HG03469 (cell line): ENCODE measurements at regions not wholly inside any gene's neighbourhood (a gene's known extent, or its start where the extent isn't known, plus 50 kb on each side); places are given as distances from the start of the nearest gene placed in this dataset.
"Not testable (repeated sequence)": the region's sequence is repeated elsewhere in the genome, so short reads cannot be mapped to it uniquely, and the experiment has no call there.

Source experiments
- ATAC-seq: cut with Tn5 transposase; IDR thresholded peaks from one replicate; pipeline ENCODE4 v1.9.1; 2021; ENCODE audit warnings: mild to moderate bottlenecking, moderate library complexity, moderate number of reproducible peaks; ENCODE audit not compliant: unreplicated experiment

DNA sequence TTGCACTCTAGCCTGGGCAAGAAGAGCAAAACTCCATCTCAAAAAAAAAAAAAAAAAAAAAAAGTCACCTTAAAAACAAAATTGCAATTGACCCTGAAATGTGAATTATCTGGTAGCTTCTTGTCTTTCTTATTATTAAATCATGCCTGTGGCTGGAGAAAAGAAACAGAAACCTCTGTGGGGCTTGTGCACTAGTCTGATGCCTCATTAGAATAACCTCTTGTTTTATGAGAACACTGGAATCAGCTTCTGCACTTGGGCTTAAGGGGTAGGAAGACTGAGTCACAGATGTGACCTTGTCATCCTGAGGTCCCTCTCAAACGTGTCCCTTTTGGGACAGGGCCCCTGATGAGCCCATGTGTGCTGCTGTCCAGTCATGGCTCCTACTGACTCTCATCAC, 237.9 kb downstream of the DACT1 start:
- ATAC-seq: no peak

DNA sequence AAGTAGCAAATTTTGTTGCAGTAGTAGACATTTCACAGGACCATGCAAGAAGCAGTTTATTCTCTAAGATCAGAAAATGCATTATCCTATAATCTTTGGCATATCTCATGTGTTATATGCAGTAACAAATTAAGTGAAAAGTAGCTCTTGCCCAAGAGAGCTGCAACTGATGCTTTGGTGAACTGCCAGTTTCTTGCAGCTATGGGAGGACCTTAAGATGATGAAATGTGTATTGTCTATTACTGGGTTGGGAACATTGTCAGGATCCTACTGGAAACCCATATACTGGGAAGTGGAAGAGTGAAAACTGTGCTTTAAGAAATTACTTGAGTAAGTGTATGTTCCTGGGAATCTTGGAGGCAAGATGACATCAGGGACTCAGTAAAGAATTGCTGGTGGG, 238.8 kb downstream of the DACT1 start:
- no peak for ATAC-seq

DNA sequence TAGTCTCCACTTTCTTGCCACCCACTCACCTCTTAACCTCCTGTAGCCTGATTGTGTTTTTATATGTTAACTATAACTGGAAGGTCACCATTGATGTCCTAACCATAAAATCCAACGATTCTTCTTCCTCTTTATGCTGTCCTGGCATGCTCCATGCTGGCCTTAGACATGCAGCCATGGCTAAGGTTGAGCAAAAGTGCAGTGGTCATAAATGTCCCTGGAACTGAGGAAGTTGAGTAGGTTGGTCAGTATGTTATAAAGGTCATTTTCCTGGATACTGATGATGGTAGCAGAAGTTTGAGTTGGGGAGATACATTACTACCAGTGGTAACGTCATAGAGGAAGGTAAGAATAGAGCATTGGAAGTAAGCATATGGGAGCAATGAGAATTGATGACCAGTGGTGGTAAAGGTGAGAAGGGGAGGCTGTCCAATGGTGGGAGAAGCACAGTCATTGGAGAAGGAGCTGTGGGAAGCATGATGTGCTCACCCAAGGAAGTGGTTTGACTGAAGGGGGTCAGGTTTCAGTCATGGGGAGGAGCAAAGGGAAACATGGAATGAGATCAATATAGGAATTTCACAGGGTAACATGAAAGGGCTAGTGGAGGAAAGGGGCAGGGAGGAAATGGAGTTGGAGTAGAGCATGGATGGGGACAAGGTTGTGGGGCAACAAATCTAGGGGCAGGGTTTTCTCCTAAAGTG, 240.8 kb downstream of the DACT1 start:
- ATAC-seq: no peak

DNA sequence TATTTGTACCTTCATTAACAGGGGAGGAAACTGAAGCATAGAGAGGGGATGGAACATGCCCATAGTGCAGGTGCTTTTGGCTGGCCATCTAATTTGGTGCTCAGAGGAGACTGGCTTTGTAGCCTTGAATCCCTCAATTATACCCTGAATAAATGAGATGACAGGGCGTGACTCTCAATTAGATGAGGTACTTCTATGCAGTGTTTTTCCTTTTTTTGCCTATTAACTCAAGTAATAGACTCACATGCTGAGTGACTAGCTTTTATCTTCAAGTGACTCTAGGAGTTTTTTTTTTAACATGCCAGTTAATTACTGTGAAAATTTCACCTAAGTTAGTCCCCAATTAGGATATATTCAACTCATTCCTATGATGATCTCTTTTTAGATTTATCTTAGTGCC, 243.7 kb downstream of the DACT1 start:
- ATAC-seq: no peak

DNA sequence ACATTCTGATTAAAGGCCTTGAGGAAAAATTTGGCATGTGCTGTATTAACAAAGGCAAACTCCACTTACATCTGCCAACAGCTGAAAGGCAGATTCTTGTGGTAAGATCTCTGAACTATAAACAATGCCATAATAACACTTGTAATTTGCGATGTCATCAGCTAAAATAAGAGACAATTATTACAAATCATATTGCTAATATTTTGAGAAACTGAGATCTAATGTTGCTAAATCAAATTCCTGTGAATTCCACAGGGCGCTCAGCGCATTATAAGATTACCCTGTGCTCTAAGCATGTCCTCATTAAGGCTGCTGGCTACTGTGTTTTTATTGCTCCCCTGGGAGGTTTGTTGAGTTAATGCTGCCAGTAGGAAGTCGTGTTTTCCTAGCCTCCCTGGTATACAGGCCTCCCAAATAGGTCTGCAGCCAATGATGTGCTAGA, 244.8 kb downstream of the DACT1 start:
- ATAC-seq: no peak

DNA sequence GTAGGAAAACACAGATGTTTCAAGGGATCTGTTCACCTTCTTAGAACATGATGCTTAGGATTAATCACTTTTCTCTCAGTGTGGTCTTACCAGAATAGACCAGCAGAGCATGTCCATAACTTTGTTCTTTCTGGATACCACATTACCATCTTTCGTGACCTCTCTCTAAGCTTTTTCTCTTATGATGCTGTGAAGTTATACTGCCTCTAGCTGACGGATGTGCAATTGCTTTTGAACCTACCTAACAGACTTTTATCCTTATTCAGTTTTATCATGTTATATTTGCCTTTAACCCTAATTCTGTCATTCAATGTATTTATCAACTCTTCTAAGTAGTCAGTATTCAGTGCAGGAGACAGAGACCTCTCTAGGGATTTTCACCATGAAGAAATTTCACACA, 246.7 kb downstream of the DACT1 start:
- no peak for ATAC-seq

DNA sequence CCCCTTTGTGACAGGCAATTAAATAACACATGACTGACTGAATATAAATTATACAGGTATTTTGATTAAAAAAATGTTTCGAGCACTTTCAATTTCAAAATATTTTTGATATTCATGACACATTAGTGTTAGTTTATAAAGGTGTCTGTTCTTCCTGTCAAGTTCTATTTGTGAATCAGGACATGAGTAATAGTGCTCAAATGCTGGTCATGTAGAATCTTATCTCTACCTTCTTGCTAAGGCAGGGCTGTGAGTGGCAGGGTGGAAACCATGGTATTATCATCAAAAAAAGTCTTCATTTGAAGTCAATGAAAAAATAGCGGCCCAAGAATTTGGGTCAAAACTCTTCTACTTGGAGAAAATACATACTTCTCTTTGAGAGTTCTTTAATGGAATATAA, 250.2 kb downstream of the DACT1 start:
- no peak for ATAC-seq

DNA sequence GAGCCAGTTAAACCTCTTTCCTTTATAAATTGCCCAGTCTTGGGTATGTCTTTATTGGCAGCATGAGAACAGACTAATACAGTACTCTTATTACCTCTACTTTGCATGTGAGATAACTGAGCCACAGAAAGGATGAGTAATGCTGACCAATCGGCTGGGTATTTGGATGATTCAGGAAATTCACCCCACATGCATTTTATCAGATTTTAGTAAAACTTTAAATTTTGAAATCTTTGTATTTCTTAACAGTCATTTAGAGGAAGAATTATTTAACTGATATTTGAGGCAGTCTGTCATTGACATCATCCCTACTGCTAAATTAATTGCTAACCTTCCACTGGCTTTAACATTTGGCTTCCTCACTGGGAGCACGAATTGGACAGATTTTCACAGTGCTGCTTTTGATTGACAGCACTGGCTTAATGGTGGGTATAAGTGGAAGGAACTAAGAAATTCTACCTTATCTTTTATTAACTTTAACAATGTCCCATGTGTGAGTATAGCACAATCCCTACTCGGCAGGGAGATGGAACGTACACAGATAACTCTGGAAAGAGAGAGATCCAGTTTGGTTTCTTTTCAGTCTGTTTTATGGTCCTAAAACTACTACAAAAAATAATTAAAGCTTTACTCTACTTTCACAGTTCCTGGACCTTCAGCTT, 261.0 kb downstream of the DACT1 start:
- ATAC-seq: no peak

DNA sequence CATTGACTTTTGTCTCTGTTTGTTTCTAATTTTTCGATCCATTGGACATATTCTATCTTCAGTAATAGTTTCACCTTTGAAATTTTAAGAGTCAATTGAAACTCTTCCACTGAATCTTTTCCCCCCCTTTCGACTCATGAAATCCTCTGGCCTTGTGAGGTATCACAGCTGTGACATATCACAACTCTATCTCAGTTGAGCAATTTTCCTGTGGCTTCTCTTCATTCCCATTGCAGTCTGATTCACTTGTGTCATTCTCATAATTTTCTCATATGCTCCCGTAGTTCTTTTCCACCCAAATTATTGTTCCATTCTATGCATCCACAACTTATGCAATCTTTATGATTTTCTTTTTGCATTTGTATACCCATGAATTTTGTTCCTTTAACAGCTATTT, 261.6 kb downstream of the DACT1 start:
- no peak for ATAC-seq

DNA sequence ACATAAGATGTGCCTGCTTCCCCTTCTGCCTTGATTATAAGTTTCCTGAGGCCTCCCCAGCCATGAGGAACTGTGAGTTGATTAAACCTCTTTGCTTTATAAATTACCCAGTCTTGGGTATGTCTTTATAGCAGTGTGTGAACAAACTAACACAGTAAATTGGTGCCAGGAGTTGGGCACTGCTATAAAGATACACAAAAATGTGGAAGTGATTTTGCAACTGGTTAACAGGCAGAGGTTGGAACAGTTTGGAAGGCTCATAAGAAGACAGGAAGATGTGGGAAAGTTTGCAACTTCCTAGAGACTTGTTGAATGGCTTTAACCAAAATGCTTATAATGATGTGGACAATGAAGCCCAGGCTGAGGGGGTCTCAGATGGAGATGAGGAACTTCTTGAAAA, 264.1 kb downstream of the DACT1 start:
- no peak for ATAC-seq

DNA sequence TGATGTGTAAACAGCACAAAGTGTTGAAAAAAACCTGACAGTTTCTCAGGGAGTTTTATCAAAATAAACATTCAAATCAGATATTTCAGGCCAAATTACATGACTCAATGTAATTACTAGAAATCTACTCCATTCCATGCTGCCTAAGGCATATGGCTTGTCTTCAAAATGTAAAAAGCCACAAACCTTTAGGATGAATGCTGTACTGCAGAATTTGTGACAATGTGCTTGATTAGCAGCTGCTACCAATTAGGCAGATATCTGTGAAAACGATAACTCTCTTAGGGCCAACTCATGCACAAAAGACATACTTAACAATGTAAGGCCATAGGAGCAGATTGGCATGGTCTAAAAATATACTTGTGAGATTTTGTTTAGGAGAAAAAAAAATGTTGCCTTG, 267.0 kb downstream of the DACT1 start:
- ATAC-seq: no peak

DNA sequence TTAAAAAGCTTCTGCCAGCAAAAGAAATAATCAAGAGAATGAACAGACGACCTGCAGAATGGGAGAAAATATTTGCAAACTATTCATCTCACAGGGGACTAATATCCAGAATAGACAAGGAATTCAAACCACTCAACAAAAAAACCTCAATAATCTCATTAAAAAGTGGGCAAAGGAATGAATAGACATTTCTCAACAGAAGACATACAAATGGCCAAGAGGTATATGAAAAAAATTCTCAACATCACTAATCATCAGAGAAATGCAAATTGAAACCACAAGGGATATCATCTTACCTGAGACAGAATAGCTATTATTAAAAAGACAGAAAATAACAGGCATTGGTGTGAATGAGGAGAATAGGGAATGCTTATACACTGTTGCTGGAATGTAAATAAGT, 270.0 kb downstream of the DACT1 start:
- no peak for ATAC-seq

DNA sequence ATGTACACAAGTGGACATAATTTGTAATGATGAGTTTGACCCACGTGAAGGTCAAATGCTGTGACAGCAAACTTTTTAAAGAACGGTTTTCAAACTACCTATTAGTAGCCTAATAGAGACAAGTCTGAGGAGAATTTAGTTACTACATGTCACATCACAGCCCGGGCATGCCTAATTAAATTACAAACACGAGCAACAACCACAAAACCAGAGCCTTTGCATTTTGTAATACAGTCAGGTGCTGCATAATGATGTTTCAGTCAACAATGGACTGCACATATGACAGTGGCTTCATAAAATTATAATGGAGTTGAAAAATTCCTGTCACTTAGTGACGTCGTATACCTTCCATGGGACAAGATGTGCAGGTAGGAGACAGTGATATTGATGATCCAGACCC, 274.5 kb downstream of the DACT1 start:
- ATAC-seq: no peak

DNA sequence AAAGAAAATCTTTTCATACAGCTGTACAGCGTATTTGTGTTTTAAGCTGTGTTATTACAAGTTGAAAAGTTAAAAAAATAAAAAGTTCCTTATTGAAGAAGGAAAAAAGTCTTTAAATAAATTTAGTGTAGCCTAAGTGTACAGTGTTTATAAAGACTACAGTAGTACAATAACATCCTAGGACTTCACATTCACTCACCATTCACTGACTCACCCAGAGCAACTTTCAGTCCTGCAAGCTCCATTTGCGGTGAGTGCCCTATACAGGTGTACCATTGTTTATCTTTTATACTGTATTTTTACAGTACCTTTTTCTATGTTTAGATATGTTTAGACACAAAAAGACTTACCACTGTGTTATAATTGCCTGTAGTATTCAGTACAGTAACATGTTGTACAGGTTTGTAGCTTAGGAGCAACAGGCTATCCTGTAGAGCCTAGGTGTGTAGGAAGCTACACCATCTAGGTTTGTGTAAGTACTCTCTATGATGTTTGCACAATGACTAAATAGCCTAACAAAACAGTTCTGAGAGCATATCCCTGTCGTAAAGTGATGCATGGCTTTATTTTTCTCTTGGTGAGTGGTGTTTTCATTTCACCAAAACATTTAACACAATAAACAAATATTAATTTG, 275.2 kb downstream of the DACT1 start:
- no peak for ATAC-seq

DNA sequence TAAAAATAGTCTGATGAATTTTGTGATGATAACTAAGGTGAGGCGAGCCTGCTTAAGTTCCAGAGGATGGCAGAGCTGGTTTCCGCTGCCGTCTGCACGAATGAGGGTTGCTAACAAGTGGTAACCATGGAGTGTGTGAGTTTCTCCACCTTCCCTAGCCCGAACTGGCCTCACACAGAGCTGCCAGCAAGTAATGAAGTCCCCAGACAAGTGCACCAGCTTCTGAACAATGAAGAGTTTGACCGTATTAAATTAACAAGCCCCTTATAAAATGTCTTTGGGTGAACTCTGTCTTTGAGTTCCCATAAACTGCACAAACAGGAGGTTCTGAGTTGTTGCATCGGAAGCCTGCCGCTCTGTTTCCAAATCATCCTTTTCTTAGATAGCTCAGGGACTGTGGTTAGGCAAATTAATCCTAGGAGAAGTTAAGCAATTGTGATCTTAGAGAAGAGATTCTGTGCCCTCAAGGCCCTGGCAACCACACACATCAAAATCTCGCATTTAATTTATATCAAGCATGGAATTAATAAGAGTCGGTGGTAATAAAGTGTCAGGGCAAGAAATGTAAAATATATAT, 274.1 kb upstream of the DAAM1 start:
- ATAC-seq: no peak

DNA sequence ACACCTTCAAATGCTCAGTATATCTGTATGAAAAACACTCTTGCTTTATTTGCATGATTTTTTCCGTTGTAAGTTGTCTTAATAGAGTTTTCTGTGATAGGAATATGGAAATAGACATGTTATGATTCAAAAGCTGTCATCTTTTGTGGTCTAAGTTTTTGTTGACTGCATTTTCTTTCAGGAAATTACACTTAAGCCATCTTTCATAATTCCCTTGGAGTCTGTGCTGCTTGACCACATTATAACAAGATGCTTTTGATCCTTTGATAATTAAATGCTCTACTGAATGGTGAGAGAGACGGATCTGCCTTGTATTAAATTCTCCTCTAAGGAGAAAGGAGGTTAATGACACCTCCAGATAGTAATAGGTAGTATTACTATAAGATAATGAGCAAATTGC, 272.8 kb upstream of the DAAM1 start:
- ATAC-seq: no peak

DNA sequence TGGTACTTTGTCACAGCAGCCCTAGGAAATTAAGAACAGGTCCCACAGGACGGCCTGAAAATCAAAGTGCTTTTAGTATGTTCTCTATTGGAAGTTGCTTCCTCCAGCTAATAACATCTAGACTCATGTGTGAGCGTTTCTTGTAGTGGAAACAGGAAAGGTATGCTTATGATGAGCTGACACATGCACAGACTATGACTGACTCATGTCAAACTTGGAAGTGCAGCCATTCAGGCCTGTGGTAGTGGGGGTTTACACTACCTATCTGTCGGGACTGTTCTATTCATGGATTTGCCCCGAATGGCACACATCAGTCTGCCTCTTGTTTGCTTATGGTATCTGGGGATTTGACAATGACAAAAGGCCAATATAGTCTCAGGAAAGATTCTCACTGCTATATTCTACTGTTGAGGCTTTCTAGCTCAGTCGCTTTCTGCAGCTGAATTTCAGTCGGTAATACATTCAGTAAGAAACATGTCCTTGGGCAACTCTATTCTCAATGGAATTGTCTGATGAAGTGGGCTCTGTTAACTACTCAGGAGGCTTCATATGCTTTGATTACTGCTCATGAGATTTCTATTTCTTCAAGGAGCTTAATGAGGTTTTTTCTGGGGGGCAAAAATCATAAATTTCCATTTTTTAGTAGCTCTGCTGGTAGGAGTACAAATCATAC, 270.3 kb upstream of the DAAM1 start:
- no peak for ATAC-seq

DNA sequence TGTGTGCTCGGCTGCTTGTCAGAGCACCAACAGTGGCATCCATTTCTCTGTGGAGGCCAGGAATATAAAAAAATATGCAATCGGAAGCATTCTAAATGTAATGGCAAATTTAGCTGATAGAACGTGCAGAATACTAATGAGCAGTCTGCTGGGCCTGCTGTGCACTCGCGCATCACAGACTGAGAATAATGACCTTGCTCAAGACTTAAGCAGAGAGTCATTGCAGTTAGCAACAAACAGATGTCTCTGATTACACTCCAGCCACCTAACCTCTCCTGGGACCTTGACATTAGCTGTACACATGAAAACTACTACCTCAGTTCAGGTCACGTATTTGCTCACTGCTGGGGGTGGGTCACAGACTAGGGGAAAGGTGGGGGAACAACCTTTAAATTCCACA, 269.2 kb upstream of the DAAM1 start:
- ATAC-seq: no peak

DNA sequence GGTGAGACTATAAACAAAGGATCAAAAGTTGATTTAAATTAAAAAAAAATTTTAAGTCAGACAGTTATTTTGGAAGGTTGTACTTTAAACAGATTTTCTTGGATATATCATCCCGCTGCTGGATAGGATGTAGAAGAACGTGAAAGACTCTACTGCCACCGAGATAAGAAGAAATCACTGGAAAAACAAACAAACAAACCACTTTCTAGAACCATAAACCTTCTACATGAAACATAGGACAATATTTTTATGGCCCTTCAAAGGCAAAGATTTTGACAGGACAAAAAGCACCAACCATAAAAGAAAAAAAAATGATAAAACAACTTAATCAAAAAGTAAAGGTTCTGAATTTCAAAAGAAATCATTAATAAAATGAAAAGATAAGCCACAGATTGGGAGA, 268.2 kb upstream of the DAAM1 start:
- no peak for ATAC-seq

DNA sequence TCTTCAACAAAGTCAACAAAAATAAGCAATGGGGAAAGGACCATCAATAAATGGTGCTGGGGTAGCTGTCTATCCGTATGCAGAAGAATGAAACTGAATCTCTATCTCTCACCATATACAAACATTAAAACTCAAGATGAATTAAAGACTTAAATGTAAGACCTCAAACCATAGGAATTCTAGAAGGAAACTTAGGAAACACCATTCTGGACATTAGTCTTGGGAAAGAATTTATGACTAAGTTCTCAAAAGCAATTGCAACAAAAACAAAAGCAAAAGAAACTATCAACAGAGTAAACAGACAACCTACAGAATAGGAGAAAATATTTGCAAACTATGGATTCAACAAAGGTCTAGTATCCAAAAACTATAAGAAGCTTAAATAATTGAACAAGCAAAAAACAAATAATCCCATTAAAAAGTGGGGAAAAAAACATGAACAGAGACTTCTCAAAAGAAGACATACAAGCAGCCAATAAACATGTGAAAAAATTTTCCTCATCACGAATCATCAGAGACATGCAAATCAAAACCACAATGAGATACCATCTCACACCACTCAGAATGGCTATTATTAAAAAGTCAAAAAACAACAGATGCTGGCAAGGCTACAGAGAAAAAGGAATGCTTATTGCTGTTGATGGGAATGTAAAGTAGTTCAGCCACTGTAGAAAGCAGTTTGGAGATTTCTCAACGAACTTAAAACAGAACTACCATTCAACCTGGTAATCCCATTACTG, 266.1 kb upstream of the DAAM1 start:
- not testable (repeated sequence) for ATAC-seq
